ENCODE measurements at regions not wholly inside any gene's neighbourhood (a gene's known extent, or its start where the extent isn't known, plus 50 kb on each side); places are given as distances from the start of the nearest gene placed in this dataset.

GRCh38 chr4:11620861-11621260, 192.2 kb upstream of the HS3ST1 start:
- intact Hi-C loops (cut with DNase I) = loop anchor here (5.0 to 10.0 kb wide), 2 partner anchors 116 to 194 kb away; partner anchors contain the start of gene HS3ST1
- DNase-seq (ENCODE audit: missing footprints) = no peak

GRCh38 chr4:11618666-11619282, 190.1 kb upstream of the HS3ST1 start:
- ATAC-seq = no peak
- intact Hi-C loops (cut with DNase I) = no loop called here
- DNase-seq (ENCODE audit: missing footprints) = no peak

More at GRCh38 chr4:11620861-11621260, 192.2 kb upstream of the HS3ST1 start:
- no peak for ATAC-seq

- DNase-seq (ENCODE audit: missing footprints) (no peak), ATAC-seq (no peak)
- intact Hi-C loops (cut with DNase I) = no loop called here
Measured at GRCh38 chr4:11616856-11617255, 188.2 kb upstream of the HS3ST1 start.

GRCh38 chr4:11615601-11616000, 186.9 kb upstream of the HS3ST1 start:
- ATAC-seq = no peak
- intact Hi-C loops (cut with DNase I) = no loop called here

GRCh38 chr4:11614426-11614825, 185.7 kb upstream of the HS3ST1 start:
- no peak for ATAC-seq
- intact Hi-C loops (cut with DNase I) = no loop called here

More at GRCh38 chr4:11615601-11616000, 186.9 kb upstream of the HS3ST1 start:
- DNase-seq (ENCODE audit: missing footprints) = no peak

GRCh38 chr4:11611868-11612267, 183.2 kb upstream of the HS3ST1 start:
- DNase-seq (ENCODE audit: missing footprints) = no peak
- intact Hi-C loops (cut with DNase I) = no loop called here
- no peak for ATAC-seq

More at GRCh38 chr4:11614426-11614825, 185.7 kb upstream of the HS3ST1 start:
- DNase-seq (ENCODE audit: missing footprints) = no peak

- intact Hi-C loops (cut with DNase I) = no loop called here
- DNase-seq (ENCODE audit: missing footprints) (no peak), ATAC-seq (no peak)
Measured at GRCh38 chr4:11609751-11610150, 181.1 kb upstream of the HS3ST1 start.

- intact Hi-C loops (cut with DNase I) = no loop called here
- DNase-seq (ENCODE audit: missing footprints) = no peak
- no peak for ATAC-seq
Measured at GRCh38 chr4:11608992-11609391, 180.3 kb upstream of the HS3ST1 start.

- DNase-seq (ENCODE audit: missing footprints) (no peak), ATAC-seq (no peak)
- intact Hi-C loops (cut with DNase I) = no loop called here
Measured at GRCh38 chr4:11606078-11606477, 177.4 kb upstream of the HS3ST1 start.

GRCh38 chr4:11605597-11605996, 176.9 kb upstream of the HS3ST1 start:
- DNase-seq (ENCODE audit: missing footprints) (no peak), ATAC-seq (no peak)
- intact Hi-C loops (cut with DNase I) = no loop called here

GRCh38 chr4:11604821-11605220, 176.1 kb upstream of the HS3ST1 start:
- ATAC-seq (no peak), DNase-seq (ENCODE audit: missing footprints) (no peak)
- intact Hi-C loops (cut with DNase I) = no loop called here

GRCh38 chr4:11603591-11604194, 175.0 kb upstream of the HS3ST1 start:
- intact Hi-C loops (cut with DNase I) = no loop called here
- ATAC-seq (no peak), DNase-seq (ENCODE audit: missing footprints) (no peak)

GRCh38 chr4:11602606-11603340, 174.1 kb upstream of the HS3ST1 start:
- intact Hi-C loops (cut with DNase I) = no loop called here
- DNase-seq (ENCODE audit: missing footprints) (no peak), ATAC-seq (no peak)

GRCh38 chr4:11599064-11599463, 170.4 kb upstream of the HS3ST1 start:
- intact Hi-C loops (cut with DNase I) = no loop called here
- ATAC-seq = no peak
- DNase-seq (ENCODE audit: missing footprints) = no peak

GRCh38 chr4:11598591-11598990, 169.9 kb upstream of the HS3ST1 start:
- DNase-seq (ENCODE audit: missing footprints) = no peak
- intact Hi-C loops (cut with DNase I) = no loop called here
- ATAC-seq = no peak

GRCh38 chr4:11597506-11597905, 168.8 kb upstream of the HS3ST1 start:
- ATAC-seq = no peak
- no peak for DNase-seq (ENCODE audit: missing footprints)
- intact Hi-C loops (cut with DNase I) = no loop called here

GRCh38 chr4:11596989-11597388, 168.3 kb upstream of the HS3ST1 start:
- intact Hi-C loops (cut with DNase I) = no loop called here
- ATAC-seq (peak; percentile 23), DNase-seq (ENCODE audit: missing footprints) (no peak)

- intact Hi-C loops (cut with DNase I) = no loop called here
- ATAC-seq (no peak), DNase-seq (ENCODE audit: missing footprints) (no peak)
Measured at GRCh38 chr4:11593576-11594116, 165.0 kb upstream of the HS3ST1 start.

GRCh38 chr4:11592276-11592675, 163.6 kb upstream of the HS3ST1 start:
- ATAC-seq = no peak
- intact Hi-C loops (cut with DNase I) = no loop called here
- DNase-seq (ENCODE audit: missing footprints) = no peak

- intact Hi-C loops (cut with DNase I) = no loop called here
- ATAC-seq (no peak), DNase-seq (ENCODE audit: missing footprints) (no peak)
Measured at GRCh38 chr4:11590132-11590531, 161.4 kb upstream of the HS3ST1 start.
